ENCODE measurements at regions not wholly inside any gene's neighbourhood (a gene's known extent, or its start where the extent isn't known, plus 50 kb on each side); places are given as distances from the start of the nearest gene placed in this dataset.

GRCh38 chr12:88884600-88884999 is 304.3 kb upstream of the KITLG start:
- H3K27me3 Mint-ChIP-seq, result no peaks in the 10 kb centered on the region
- ChIA-PET CTCF (no interaction called here), POLR2A (interaction anchor here (0.5 kb wide), 1 partner anchor 18 kb away, joined by 3 read pairs; no protein-coding TSS in a partner anchor)
- no peaks in the 10 kb centered on the region for H3K4me1 Mint-ChIP-seq
- H3K4me3 Mint-ChIP-seq, result no peak overlapping the region
- H3K9me3 Mint-ChIP-seq, result no peaks in the 10 kb centered on the region
- no peak overlapping the region for H3K27ac Mint-ChIP-seq
- H3K36me3 Mint-ChIP-seq (ENCODE audit: low read depth), result no peaks in the 10 kb centered on the region
- DNase-seq, result no peak

- Mint-ChIP-seq H3K27ac (no peak overlapping the region), H3K27me3 (no peaks in the 10 kb centered on the region), H3K9me3 (no peaks in the 10 kb centered on the region), H3K4me3 (no peak overlapping the region), H3K4me1 (no peaks in the 10 kb centered on the region), H3K36me3 (ENCODE audit: low read depth) (no peaks in the 10 kb centered on the region)
- no peak for DNase-seq
- POLR2A ChIA-PET, result no interaction called here
- CTCF ChIA-PET, result interaction anchor here (0.7 kb wide), 1 partner anchor 9 kb away, joined by 3 read pairs; no protein-coding TSS in a partner anchor
These were observed 302.4 kb upstream of the KITLG start for GRCh38 chr12:88882662-88883061.

DNA sequence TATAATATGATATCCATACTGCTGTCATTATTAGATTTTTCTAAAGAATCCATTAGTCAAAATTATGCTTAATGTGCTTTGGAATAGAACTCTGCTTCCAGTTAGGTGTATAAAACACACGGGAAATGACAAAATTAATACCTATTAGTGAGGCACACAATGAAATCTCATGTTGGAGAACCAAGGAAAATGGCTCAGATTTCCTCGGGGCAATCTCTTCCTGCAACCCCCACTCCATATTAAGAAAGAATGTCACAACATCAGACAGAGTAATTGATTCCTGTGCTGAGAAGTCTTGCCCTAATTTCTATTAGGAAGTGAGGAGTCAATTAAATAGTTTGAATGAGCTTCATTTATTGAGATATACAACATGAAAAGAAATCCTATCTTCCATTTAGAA is 299.8 kb upstream of the KITLG start:
- Mint-ChIP-seq H3K27ac (no peak overlapping the region), H3K27me3 (no peaks in the 10 kb centered on the region), H3K9me3 (no peaks in the 10 kb centered on the region), H3K4me3 (no peak overlapping the region), H3K36me3 (ENCODE audit: low read depth) (no peaks in the 10 kb centered on the region), H3K4me1 (no peaks in the 10 kb centered on the region)
- no peak for DNase-seq
- CTCF ChIA-PET, result no interaction called here
- POLR2A ChIA-PET, result no interaction called here

GRCh38 chr12:88878295-88878694 is 298.0 kb upstream of the KITLG start:
- Mint-ChIP-seq H3K4me3 (no peak overlapping the region), H3K27ac (no peak overlapping the region), H3K9me3 (no peaks in the 10 kb centered on the region), H3K27me3 (no peaks in the 10 kb centered on the region), H3K4me1 (no peaks in the 10 kb centered on the region), H3K36me3 (ENCODE audit: low read depth) (no peaks in the 10 kb centered on the region)
- ChIA-PET POLR2A (no interaction called here), CTCF (no interaction called here)
- DNase-seq, result no peak

DNA sequence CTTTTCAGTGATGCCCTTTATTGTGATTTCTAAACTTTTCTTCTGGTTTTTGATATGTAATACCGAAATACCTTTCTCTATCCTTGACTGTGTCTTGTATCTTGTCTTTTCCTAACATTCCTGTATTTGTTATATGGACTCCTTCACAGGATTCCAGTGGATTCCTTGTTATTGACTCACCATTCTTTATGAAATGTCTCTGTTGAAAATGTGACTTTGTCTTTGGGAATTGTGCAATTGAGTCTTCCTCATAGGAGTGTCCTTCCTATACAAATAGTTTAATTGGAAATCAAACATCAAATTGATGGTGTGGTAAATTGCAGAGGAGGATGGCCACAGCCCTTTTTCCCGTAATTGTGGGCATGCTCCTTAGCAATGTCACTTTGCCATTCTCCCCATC is 296.6 kb upstream of the KITLG start:
- Mint-ChIP-seq H3K27me3 (no peaks in the 10 kb centered on the region), H3K4me3 (no peak overlapping the region), H3K27ac (no peak overlapping the region), H3K9me3 (no peaks in the 10 kb centered on the region), H3K36me3 (ENCODE audit: low read depth) (no peaks in the 10 kb centered on the region), H3K4me1 (no peaks in the 10 kb centered on the region)
- CTCF ChIA-PET, result no interaction called here
- POLR2A ChIA-PET, result no interaction called here
- DNase-seq, result no peak

DNA sequence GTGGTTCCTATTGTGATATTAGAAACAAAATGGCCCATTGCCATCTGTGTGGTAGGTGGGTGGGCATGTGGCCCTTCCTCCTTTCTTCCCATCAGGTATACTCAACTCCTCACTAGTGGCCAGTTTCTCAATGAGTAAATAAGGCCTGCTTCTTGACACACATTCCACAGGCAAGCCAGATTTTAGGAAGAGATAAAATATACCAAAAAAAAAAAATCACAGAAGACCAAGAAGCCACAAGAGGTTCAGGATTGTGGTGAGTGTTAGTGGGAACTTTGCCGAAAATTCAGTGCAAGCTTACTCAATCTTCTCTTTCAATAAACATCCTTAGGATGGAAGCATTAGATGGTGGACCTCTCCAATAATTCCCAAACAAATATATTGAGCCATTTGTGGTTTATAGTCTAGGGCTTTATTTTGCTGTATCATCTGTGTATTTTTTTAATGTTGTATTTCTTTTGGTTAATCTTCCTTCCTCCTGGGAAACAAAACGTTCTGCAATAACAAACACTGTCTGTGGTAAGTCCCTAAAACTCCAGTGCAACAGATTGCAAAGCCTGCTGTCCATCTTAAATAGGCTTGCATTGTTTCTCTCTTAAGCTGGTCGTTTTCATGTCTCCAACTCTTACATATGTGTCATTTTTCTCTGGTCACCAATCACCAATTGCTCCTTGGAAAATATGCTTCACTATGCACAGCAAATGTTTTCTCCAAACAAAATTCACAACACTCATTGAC is 289.9 kb upstream of the KITLG start:
- Mint-ChIP-seq H3K27me3 (no peaks in the 10 kb centered on the region), H3K4me1 (no peaks in the 10 kb centered on the region), H3K4me3 (no peak overlapping the region), H3K36me3 (ENCODE audit: low read depth) (no peaks in the 10 kb centered on the region), H3K9me3 (no peaks in the 10 kb centered on the region), H3K27ac (no peak overlapping the region)
- ChIA-PET POLR2A (no interaction called here), CTCF (no interaction called here)
- DNase-seq, result no peak

DNA sequence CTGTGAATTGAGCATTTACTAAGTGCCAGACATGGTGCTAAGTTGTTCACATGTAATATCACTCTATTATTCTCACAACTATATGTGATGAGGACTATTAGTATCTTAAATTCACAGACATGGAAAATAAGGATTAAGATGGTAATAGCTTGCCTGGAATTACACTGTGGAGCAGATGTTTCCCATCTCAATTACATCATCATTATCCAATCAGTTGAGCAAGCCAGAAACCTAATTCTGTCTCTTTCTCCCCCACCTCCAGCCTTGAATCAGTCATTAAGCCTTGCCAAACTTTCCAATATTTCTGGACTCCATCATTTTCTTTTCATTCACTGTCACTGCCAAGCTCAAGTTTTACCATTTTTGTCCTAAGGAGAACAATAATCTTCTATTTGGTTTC is 287.8 kb upstream of the KITLG start:
- no peak for DNase-seq
- ChIA-PET POLR2A (no interaction called here), CTCF (interaction anchor here (0.6 kb wide), 1 partner anchor 365 kb away, joined by 3 read pairs; no protein-coding TSS in a partner anchor)
- Mint-ChIP-seq H3K36me3 (ENCODE audit: low read depth) (no peaks in the 10 kb centered on the region), H3K27ac (no peak overlapping the region), H3K4me3 (no peak overlapping the region), H3K4me1 (no peaks in the 10 kb centered on the region), H3K9me3 (no peaks in the 10 kb centered on the region), H3K27me3 (no peaks in the 10 kb centered on the region)

- ChIA-PET CTCF (interaction anchor here (0.6 kb wide), 1 partner anchor 365 kb away, joined by 3 read pairs; no protein-coding TSS in a partner anchor), POLR2A (no interaction called here)
- Mint-ChIP-seq H3K9me3 (no peaks in the 10 kb centered on the region), H3K4me3 (no peak overlapping the region), H3K36me3 (ENCODE audit: low read depth) (no peaks in the 10 kb centered on the region), H3K27me3 (no peaks in the 10 kb centered on the region), H3K4me1 (no peaks in the 10 kb centered on the region), H3K27ac (no peak overlapping the region)
- DNase-seq, result no peak
These were observed 287.2 kb upstream of the KITLG start for GRCh38 chr12:88867510-88867909.

- DNase-seq, result no peak
- ChIA-PET POLR2A (no interaction called here), CTCF (no interaction called here)
- Mint-ChIP-seq H3K9me3 (no peaks in the 10 kb centered on the region), H3K36me3 (ENCODE audit: low read depth) (no peaks in the 10 kb centered on the region), H3K4me3 (no peak overlapping the region), H3K27ac (no peak overlapping the region), H3K4me1 (no peaks in the 10 kb centered on the region), H3K27me3 (no peaks in the 10 kb centered on the region)
These were observed 286.6 kb upstream of the KITLG start for GRCh38 chr12:88866881-88867280.

GRCh38 chr12:88865537-88865936 is 285.3 kb upstream of the KITLG start:
- ChIA-PET POLR2A (no interaction called here), CTCF (no interaction called here)
- H3K36me3 Mint-ChIP-seq (ENCODE audit: low read depth), result no peaks in the 10 kb centered on the region
- no peaks in the 10 kb centered on the region for H3K27me3 Mint-ChIP-seq
- no peaks in the 10 kb centered on the region for H3K4me1 Mint-ChIP-seq
- no peaks in the 10 kb centered on the region for H3K9me3 Mint-ChIP-seq
- no peak for DNase-seq
- H3K4me3 Mint-ChIP-seq, result no peak overlapping the region
- H3K27ac Mint-ChIP-seq, result no peak overlapping the region

GRCh38 chr12:88860851-88861250 is 280.6 kb upstream of the KITLG start:
- Mint-ChIP-seq H3K27ac (no peak overlapping the region), H3K27me3 (no peaks in the 10 kb centered on the region), H3K4me3 (no peak overlapping the region), H3K9me3 (no peaks in the 10 kb centered on the region), H3K36me3 (ENCODE audit: low read depth) (no peaks in the 10 kb centered on the region), H3K4me1 (no peaks in the 10 kb centered on the region)
- ChIA-PET CTCF (interaction anchor here (0.7 kb wide), 1 partner anchor 590 kb away, joined by 4 read pairs; no protein-coding TSS in a partner anchor), POLR2A (no interaction called here)
- no peak for DNase-seq

GRCh38 chr12:88856201-88856600 is 275.9 kb upstream of the KITLG start:
- Mint-ChIP-seq H3K4me3 (no peak overlapping the region), H3K4me1 (no peaks in the 10 kb centered on the region), H3K27me3 (no peaks in the 10 kb centered on the region), H3K36me3 (ENCODE audit: low read depth) (no peaks in the 10 kb centered on the region), H3K27ac (no peak overlapping the region), H3K9me3 (no peaks in the 10 kb centered on the region)
- no peak for DNase-seq
- ChIA-PET CTCF (no interaction called here), POLR2A (no interaction called here)

DNA sequence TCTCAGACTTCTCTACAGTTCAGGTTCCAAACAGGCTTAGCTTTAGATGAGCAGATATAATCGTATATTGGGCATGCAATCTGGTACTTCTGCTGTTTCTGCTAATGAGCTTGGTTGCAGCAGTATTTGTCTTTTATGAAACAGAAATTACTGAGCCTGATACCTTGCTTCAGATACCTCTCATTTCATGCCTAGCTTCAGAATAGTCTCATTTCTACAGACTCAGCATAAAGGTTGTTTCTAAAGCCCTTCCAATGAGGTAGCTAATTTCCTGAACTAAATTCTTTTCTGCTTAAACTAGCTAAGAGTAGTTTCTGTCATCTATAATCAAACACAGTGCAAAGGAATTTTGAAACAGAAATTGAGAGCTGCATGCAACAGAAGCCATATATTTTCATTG is 275.0 kb upstream of the KITLG start:
- no peak for DNase-seq
- Mint-ChIP-seq H3K36me3 (ENCODE audit: low read depth) (no peaks in the 10 kb centered on the region), H3K27ac (no peak overlapping the region), H3K9me3 (no peaks in the 10 kb centered on the region), H3K4me1 (no peaks in the 10 kb centered on the region), H3K4me3 (no peak overlapping the region), H3K27me3 (no peaks in the 10 kb centered on the region)
- CTCF ChIA-PET, result interaction anchor here (0.5 kb wide), 1 partner anchor 9 kb away, joined by 3 read pairs; no protein-coding TSS in a partner anchor
- POLR2A ChIA-PET, result no interaction called here

DNA sequence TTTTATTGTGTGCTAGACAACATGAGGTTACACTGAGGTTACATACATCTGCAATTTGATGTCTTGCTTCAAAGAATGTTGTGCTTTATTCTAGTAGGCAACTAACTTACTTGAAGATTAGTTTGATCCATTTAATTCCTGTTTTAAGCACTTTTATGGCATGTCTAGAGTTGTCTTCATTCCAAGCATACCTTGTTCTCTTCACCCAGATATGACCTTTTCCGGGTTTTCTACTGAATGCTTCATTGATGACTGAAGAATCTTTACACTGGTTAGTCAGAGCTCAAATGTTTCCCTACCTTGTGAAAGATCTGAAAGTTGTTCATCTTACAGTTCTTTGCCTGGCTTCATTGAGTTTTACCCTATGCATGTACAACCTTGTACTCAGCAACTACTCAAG is 274.0 kb upstream of the KITLG start:
- H3K36me3 Mint-ChIP-seq (ENCODE audit: low read depth), result no peaks in the 10 kb centered on the region
- no peaks in the 10 kb centered on the region for H3K27me3 Mint-ChIP-seq
- DNase-seq, result no peak
- H3K4me3 Mint-ChIP-seq, result no peak overlapping the region
- no peak overlapping the region for H3K27ac Mint-ChIP-seq
- ChIA-PET POLR2A (no interaction called here), CTCF (no interaction called here)
- H3K9me3 Mint-ChIP-seq, result no peaks in the 10 kb centered on the region
- H3K4me1 Mint-ChIP-seq, result no peaks in the 10 kb centered on the region
